22Rv1 (cell line): ENCODE measurements at regions not wholly inside any gene's neighbourhood (a gene's known extent, or its start where the extent isn't known, plus 50 kb on each side); places are given as distances from the start of the nearest gene placed in this dataset.

Experiments
- H3K27ac ChIP-seq: fragments of 450-650 bp; 2 replicates; pipeline ENCODE4 v1.5.1; 2017
- ZFX ChIP-seq: fragments of 450-650 bp; IDR thresholded peaks from 2 replicates; pipeline ENCODE4 v1.6.1; 2017; ENCODE audit warnings: antibody characterized with exemption, borderline replicate concordance
- TF ChIP-seq, protein P1 (sequence below): fragments of 450-650 bp; IDR thresholded peaks from 2 replicates; pipeline ENCODE4 v1.5.1; 2017; ENCODE audit warnings: mild to moderate bottlenecking

DNA sequence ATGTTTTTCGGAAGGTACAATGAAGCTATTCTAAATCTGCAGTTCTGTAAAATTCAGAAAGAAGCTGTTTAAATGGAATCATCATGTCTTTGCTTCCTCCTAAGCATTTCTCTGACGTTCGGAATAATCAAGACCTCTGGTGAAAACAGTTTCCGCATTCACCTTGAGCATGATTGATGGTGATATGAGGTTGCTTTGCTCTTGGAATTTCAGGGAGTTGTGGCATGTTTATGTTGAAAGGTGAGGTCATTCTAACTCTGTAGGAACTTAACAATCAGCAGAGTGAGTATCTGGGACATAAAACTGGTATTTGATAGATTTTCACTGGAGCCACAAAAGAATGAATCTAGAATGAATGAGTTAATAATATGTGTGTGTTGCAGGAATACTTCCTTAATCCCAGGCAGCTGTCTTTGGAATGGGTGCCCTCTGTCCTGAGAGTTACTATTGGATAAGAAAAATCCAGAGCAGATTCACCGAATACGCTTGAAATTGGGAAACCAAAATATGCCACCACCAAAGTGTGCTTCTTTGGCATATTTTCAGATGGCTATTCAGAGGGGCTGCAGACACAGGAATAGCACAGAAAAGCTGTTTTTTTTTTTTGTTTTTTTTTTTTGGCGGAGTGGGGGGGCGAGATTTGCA lies 599.1 kb downstream of the CCER1 start:
- no peak overlapping the region for H3K27ac ChIP-seq
- no peak for TF ChIP-seq ZFX
- TF ChIP-seq, protein P1, sequence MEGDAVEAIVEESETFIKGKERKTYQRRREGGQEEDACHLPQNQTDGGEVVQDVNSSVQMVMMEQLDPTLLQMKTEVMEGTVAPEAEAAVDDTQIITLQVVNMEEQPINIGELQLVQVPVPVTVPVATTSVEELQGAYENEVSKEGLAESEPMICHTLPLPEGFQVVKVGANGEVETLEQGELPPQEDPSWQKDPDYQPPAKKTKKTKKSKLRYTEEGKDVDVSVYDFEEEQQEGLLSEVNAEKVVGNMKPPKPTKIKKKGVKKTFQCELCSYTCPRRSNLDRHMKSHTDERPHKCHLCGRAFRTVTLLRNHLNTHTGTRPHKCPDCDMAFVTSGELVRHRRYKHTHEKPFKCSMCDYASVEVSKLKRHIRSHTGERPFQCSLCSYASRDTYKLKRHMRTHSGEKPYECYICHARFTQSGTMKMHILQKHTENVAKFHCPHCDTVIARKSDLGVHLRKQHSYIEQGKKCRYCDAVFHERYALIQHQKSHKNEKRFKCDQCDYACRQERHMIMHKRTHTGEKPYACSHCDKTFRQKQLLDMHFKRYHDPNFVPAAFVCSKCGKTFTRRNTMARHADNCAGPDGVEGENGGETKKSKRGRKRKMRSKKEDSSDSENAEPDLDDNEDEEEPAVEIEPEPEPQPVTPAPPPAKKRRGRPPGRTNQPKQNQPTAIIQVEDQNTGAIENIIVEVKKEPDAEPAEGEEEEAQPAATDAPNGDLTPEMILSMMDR: no peak

DNA sequence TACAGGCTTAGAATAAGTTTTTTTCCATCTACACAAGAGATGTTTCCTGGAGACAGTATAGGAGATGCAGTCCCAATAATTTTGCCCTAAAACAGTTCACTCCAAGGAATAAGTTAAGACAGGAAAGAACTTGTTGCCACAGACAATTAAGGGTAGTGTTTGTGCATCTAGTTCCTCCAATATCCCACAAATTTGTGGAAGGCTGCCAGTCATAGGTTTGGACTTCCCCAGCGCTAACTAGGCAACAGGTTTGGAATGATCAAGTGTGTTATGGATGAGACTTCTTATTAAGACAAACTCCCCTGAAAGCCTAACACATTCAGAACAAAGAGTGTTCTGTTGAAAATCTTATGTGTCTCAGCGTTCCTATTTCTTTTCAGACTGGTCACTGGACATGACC lies 611.0 kb downstream of the CCER1 start:
- H3K27ac ChIP-seq: no peak overlapping the region
- no peak for TF ChIP-seq ZFX
- TF ChIP-seq, protein P1: no peak

DNA sequence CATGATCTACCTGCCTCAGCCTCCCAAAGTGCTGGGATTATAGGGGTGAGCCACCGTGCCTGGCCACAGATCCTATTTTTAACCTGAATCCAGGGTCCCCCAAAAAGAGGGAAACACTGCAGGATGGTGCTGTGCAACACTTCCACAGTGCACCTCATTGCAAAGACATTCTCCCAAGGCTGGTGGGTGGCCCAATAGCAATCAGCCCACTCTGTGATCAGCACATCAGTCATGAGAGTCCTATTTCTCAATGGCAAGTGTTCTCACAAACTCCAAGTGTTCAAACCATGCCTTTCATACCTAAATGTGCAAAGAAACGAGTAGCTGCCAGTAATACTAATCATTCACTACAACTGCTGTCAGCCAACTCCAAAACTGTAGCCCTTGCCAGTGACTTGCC lies 612.9 kb downstream of the CCER1 start:
- H3K27ac ChIP-seq: no peak overlapping the region
- no peak for TF ChIP-seq ZFX
- TF ChIP-seq, protein P1: no peak

DNA sequence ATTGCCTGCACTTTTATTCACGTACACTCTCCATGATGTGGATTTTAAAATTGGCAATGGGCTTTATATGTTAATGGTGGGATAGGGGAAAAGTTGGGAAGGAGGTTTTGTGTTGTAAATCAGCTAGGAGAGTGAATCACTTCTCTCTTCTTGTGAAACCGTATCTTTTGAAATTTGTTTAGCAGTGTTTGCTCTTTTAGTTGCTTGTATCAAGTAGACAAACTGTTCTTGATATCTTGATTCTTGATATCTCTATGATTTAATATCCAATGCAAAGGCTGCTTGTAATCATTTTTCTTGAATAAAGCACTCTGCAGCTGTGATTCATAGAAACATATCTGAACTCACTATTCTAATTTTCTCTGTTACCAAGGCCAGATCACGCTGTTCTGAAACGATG lies 615.1 kb downstream of the CCER1 start:
- no peak overlapping the region for H3K27ac ChIP-seq
- TF ChIP-seq, protein P1: no peak
- TF ChIP-seq ZFX: no peak

DNA sequence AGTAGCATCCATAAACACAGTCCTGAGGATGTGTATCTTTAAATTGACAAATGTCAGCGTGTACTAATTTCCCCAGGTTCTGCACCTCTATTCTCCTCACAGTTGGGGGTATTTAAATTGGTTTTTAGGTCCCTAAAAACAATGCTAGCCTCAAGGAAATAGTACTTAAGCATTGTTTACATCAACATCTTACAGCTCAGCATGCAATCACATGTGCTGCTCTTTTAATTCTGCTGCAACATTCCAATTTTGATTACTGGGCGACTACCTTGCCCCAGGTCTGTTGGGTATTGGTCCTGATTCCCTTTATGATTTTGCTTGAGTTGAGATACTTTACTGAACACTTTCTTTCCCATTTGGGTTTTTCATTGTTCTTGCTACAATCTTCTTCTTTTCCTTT lies 616.6 kb downstream of the CCER1 start:
- no peak overlapping the region for H3K27ac ChIP-seq
- TF ChIP-seq, protein P1: no peak
- no peak for TF ChIP-seq ZFX

DNA sequence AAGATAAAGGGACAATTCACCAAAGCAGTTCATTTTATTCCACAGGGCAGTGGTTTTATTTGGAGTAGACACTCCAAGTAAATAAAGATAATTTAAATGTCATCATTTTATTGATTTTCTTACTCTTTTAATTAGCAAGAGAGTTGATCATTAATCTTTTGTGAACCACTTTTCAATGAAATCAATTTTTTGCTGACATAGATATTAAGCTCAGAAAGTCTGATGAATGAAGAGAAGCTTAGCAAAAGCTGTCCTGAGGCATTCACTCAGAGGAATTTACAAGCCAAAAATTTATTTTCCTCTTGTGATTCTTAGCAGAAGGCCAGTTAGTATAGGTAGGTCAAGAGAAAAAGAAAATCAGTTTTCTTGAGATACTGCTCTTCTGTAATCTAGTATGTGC lies 618.0 kb downstream of the CCER1 start:
- TF ChIP-seq, protein P1: no peak
- no peak for TF ChIP-seq ZFX
- H3K27ac ChIP-seq: no peak overlapping the region

DNA sequence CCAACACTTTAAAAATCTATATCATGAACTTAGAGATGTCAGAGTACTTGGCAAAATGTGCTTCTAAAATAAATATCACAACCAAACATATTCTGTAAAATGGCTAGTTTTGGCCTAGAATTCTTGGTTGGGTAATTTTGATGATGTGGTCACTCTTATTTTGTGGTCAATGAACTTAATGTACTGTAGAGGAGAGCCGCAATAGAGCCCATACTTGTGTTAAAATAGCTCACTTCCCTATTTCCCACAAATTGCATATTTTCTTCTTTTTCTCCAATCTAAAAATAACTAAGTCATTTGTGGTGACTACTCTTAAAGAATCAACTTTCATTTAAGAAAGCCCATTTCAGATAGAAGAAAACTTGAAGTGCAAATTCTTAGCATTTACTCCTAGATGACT lies 619.4 kb downstream of the CCER1 start:
- H3K27ac ChIP-seq: no peak overlapping the region
- TF ChIP-seq, protein P1: no peak
- no peak for TF ChIP-seq ZFX
